ENCODE measurements at regions not wholly inside any gene's neighbourhood (a gene's known extent, or its start where the extent isn't known, plus 50 kb on each side); places are given as distances from the start of the nearest gene placed in this dataset.

DNA sequence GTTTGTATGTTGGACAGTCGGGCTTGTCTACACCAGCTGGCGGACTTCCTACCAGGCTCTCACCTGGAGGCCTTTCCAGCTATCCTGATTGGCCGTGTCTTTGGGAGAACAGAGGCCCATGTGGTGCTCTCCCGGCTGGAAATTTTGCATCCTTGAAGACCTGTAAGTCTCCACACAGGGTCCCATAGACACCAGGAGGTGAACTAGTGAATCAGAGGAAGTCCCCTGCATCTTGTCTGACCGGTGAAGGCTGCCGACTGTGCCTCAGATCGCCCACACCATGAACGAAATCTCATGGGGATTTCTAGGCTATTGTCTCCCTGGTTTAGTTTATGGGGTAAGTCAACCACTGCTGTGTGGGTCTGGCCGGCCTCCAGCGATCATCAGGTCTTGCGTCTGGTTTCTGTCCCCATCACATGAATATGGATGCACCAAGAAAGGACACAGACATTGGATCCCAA, 108.4 kb upstream of the LYZL2 start:
- TF ChIP-seq, protein P1, sequence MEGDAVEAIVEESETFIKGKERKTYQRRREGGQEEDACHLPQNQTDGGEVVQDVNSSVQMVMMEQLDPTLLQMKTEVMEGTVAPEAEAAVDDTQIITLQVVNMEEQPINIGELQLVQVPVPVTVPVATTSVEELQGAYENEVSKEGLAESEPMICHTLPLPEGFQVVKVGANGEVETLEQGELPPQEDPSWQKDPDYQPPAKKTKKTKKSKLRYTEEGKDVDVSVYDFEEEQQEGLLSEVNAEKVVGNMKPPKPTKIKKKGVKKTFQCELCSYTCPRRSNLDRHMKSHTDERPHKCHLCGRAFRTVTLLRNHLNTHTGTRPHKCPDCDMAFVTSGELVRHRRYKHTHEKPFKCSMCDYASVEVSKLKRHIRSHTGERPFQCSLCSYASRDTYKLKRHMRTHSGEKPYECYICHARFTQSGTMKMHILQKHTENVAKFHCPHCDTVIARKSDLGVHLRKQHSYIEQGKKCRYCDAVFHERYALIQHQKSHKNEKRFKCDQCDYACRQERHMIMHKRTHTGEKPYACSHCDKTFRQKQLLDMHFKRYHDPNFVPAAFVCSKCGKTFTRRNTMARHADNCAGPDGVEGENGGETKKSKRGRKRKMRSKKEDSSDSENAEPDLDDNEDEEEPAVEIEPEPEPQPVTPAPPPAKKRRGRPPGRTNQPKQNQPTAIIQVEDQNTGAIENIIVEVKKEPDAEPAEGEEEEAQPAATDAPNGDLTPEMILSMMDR (optimal IDR thresholded peaks at IDR 0.05 in 1 of 3, IDR thresholded peaks at IDR 0.05 in 1 of 3, conservative IDR thresholded peaks at IDR 0.05 in 1 of 3; ENCODE audit: extremely low read depth in 1 of 3, insufficient read depth in 2 of 3, low read length in 3 of 3), result no peak
- no peak for TF ChIP-seq EZH2 (IDR thresholded peaks at IDR 0.05; ENCODE audit: low read length)
